ENCODE measurements at regions not wholly inside any gene's neighbourhood (a gene's known extent, or its start where the extent isn't known, plus 50 kb on each side); places are given as distances from the start of the nearest gene placed in this dataset.

- TF ChIP-seq CTCF (conservative IDR thresholded peaks at IDR 0.05; ENCODE audit: low read depth, low read length): no peak
- TF ChIP-seq EZH2 (IDR thresholded peaks at IDR 0.05; ENCODE audit: borderline replicate concordance, low read depth, low read length, poor library complexity, severe bottlenecking): no peak
Observed at GRCh38 chr21:27060190-27060589, 93.3 kb upstream of the ADAMTS5 start.

All from A673 (cell line).